Ishikawa (cell line): ENCODE measurements at regions not wholly inside any gene's neighbourhood (a gene's known extent, or its start where the extent isn't known, plus 50 kb on each side); places are given as distances from the start of the nearest gene placed in this dataset.

Experiments
- CEBPB ChIP-seq: IDR thresholded peaks from 2 replicates; pipeline ENCODE4 v1.6.1; 2012
- CREB1 ChIP-seq: IDR thresholded peaks from 2 replicates; pipeline ENCODE4 v1.6.1; 2012; ENCODE audit warnings: low read depth
- EGR1 ChIP-seq: IDR thresholded peaks from 2 replicates; pipeline ENCODE4 v1.6.1; 2012
- EP300 ChIP-seq: IDR thresholded peaks from 2 replicates; pipeline ENCODE4 v1.6.1; 2012; ENCODE audit warnings: borderline replicate concordance
- FOXM1 ChIP-seq: IDR thresholded peaks from 2 replicates; pipeline ENCODE4 v1.6.1; 2012; ENCODE audit warnings: low read depth, borderline replicate concordance
- NFIC ChIP-seq: IDR thresholded peaks from 2 replicates; pipeline ENCODE4 v1.6.1; 2012
- RAD21 ChIP-seq: IDR thresholded peaks from 2 replicates; pipeline ENCODE4 v1.6.1; 2012; ENCODE audit warnings: low read depth
- REST ChIP-seq: IDR thresholded peaks from 2 replicates; pipeline ENCODE4 v1.6.1; 2012; ENCODE audit warnings: low read depth, mild to moderate bottlenecking
- TAF1 ChIP-seq: IDR thresholded peaks from 2 replicates; pipeline ENCODE4 v1.6.1; 2012; ENCODE audit warnings: low read depth, mild to moderate bottlenecking
- TCF12 ChIP-seq: IDR thresholded peaks from 2 replicates; pipeline ENCODE4 v1.6.1; 2012; ENCODE audit warnings: low read depth
- TEAD4 ChIP-seq: IDR thresholded peaks from 2 replicates; pipeline ENCODE4 v1.6.1; 2012
- YY1 ChIP-seq: IDR thresholded peaks from 2 replicates; pipeline ENCODE4 v1.6.1; 2012; ENCODE audit warnings: low read depth
- ZBTB7A ChIP-seq: IDR thresholded peaks from 2 replicates; pipeline ENCODE4 v1.6.1; 2012; ENCODE audit warnings: low read depth
- TF ChIP-seq, protein P1 (sequence below): IDR thresholded peaks from 2 replicates; pipeline ENCODE4 v1.6.1; 2012

GRCh38 chr7:25842201-25842733 is 309.7 kb upstream of the NFE2L3 start:
- TF ChIP-seq, protein P1, sequence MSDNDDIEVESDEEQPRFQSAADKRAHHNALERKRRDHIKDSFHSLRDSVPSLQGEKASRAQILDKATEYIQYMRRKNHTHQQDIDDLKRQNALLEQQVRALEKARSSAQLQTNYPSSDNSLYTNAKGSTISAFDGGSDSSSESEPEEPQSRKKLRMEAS, result no peak
- no peak for TF ChIP-seq TEAD4
- TF ChIP-seq TAF1, result no peak
- TF ChIP-seq RAD21, result no peak
- TF ChIP-seq CEBPB, result no peak
- TF ChIP-seq CREB1, result no peak
- no peak for TF ChIP-seq EP300
- no peak for TF ChIP-seq REST
- TF ChIP-seq YY1, result no peak
- TF ChIP-seq TCF12, result no peak
- TF ChIP-seq EGR1, result no peak
- no peak for TF ChIP-seq NFIC
- no peak for TF ChIP-seq FOXM1
- no peak for TF ChIP-seq ZBTB7A
